Ishikawa (cell line): ENCODE measurements at regions not wholly inside any gene's neighbourhood (a gene's known extent, or its start where the extent isn't known, plus 50 kb on each side); places are given as distances from the start of the nearest gene placed in this dataset.

Source experiments
- CEBPB ChIP-seq: IDR thresholded peaks from 2 replicates; pipeline ENCODE4 v1.6.1; 2012
- CREB1 ChIP-seq: IDR thresholded peaks from 2 replicates; pipeline ENCODE4 v1.6.1; 2012; ENCODE audit warnings: low read depth
- EGR1 ChIP-seq: IDR thresholded peaks from 2 replicates; pipeline ENCODE4 v1.6.1; 2012
- EP300 ChIP-seq: IDR thresholded peaks from 2 replicates; pipeline ENCODE4 v1.6.1; 2012; ENCODE audit warnings: borderline replicate concordance
- FOXM1 ChIP-seq: IDR thresholded peaks from 2 replicates; pipeline ENCODE4 v1.6.1; 2012; ENCODE audit warnings: low read depth, borderline replicate concordance
- NFIC ChIP-seq: IDR thresholded peaks from 2 replicates; pipeline ENCODE4 v1.6.1; 2012
- RAD21 ChIP-seq: IDR thresholded peaks from 2 replicates; pipeline ENCODE4 v1.6.1; 2012; ENCODE audit warnings: low read depth
- REST ChIP-seq: IDR thresholded peaks from 2 replicates; pipeline ENCODE4 v1.6.1; 2012; ENCODE audit warnings: low read depth, mild to moderate bottlenecking
- TAF1 ChIP-seq: IDR thresholded peaks from 2 replicates; pipeline ENCODE4 v1.6.1; 2012; ENCODE audit warnings: low read depth, mild to moderate bottlenecking
- TCF12 ChIP-seq: IDR thresholded peaks from 2 replicates; pipeline ENCODE4 v1.6.1; 2012; ENCODE audit warnings: low read depth
- TEAD4 ChIP-seq: IDR thresholded peaks from 2 replicates; pipeline ENCODE4 v1.6.1; 2012
- USF1 ChIP-seq: IDR thresholded peaks from 2 replicates; pipeline ENCODE4 v1.6.1; 2012
- YY1 ChIP-seq: IDR thresholded peaks from 2 replicates; pipeline ENCODE4 v1.6.1; 2012; ENCODE audit warnings: low read depth
- ZBTB7A ChIP-seq: IDR thresholded peaks from 2 replicates; pipeline ENCODE4 v1.6.1; 2012; ENCODE audit warnings: low read depth
- TF ChIP-seq, protein P1 (sequence below): IDR thresholded peaks from 2 replicates; pipeline ENCODE4 v1.6.1; 2012

DNA sequence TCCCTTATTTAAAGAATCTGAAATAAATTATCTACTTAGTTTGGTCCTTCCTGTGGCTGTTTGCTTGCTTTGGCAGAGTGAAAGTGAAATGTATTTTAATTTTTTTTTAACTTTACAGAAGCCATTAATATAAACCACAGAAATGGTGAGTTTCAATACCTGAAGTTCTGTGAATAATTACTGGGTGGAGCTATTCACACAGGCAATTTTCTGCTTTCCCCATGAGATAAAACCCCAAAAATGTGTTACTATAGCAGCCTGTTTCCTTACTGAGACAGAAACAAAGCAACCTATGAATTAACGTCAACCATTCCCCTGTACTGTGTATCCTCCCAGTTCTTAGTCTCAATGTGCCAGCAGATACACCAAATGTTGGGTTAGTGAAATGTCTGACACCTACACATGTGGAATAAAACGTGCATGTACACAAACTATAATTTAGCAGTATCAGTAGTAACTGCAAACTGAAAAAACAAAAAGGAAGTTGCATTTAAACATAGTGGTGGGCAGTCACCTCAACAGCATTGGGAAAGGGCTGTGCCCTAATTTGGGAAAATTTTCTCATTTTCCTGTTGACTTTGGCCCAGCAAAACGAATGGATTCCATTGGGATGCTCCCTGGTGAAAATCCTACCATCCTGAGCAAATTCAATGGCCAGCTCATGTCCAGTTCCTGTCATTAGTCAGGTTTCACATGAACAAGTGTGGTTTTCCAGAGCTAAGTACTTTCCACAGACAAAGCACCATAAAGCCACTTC lies 73.1 kb upstream of the RMDN2 start:
- TF ChIP-seq TEAD4 (no peak), CEBPB (no peak)

DNA sequence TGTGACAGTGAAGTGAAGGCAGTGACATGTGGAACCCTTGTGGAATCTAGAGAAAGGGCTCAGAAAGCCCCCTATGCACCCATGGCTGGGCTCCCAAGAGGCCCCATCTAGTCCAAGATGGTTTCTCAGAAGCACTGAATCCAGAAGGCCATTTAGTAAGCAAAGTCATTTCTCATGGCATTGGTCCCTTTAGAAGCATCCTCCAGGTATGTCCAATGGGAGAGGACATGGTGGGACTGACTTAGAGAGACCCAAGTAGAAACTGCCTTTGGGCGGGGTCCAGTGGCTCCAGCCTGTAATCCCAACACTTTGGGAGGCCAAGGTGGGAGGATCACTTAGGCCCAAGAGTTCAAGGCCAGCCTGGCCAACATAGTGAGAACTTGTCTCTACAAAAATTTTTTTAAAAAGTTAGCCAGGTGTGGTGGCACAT lies 72.5 kb upstream of the RMDN2 start:
- TF ChIP-seq CREB1 (no peak), YY1 (no peak), TAF1 (no peak), FOXM1 (no peak), NFIC (no peak), CEBPB (no peak), EGR1 (no peak), ZBTB7A (no peak), USF1 (no peak), TEAD4 (no peak), RAD21 (no peak), TCF12 (no peak)
- TF ChIP-seq, protein P1, sequence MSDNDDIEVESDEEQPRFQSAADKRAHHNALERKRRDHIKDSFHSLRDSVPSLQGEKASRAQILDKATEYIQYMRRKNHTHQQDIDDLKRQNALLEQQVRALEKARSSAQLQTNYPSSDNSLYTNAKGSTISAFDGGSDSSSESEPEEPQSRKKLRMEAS = no peak

DNA sequence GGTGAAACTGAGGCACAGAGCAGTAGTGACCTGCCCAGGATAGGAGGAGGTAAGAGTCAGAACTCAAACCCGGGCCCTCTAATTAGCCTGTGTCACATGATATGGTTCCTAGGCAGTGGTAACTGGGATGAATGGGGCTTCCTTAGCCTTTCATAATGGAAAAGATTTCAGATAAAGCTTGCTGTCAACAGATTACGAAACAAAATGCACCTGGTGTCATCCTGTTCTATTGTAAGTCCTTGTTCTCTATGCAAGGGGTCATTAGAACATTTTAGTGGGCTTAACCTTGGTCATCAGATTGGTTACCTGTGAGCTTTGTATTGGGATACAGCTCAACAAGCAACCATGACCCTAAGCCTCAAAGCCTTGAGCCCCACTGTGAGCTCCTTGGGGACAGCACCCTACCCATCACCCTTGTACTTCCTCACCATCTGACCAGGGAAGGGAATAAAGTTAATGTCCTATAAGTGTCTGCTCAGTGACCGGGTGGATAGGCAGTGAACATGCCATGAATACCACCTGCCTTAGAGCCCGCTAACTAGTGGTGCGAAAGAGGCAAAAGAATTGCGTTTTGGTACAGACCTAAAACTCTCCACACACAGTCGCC lies 70.3 kb upstream of the RMDN2 start:
- TF ChIP-seq USF1 = no peak
- TF ChIP-seq RAD21 = no peak
- TF ChIP-seq TEAD4 = no peak
- no peak for TF ChIP-seq REST
- no peak for TF ChIP-seq NFIC
- TF ChIP-seq, protein P1 = no peak
- TF ChIP-seq TAF1 = no peak
- no peak for TF ChIP-seq TCF12
- no peak for TF ChIP-seq ZBTB7A
- TF ChIP-seq CREB1 = no peak
- no peak for TF ChIP-seq CEBPB
- TF ChIP-seq FOXM1 = no peak
- TF ChIP-seq EGR1 = no peak
- no peak for TF ChIP-seq EP300
- TF ChIP-seq YY1 = no peak

- TF ChIP-seq YY1 (no peak), CEBPB (no peak), CREB1 (no peak)
These were observed 69.6 kb upstream of the RMDN2 start for GRCh38 chr2:37855283-37856041.

GRCh38 chr2:37856101-37856751 lies 68.9 kb upstream of the RMDN2 start:
- TF ChIP-seq TCF12 (no peak), EGR1 (no peak), EP300 (no peak), RAD21 (no peak), REST (no peak), USF1 (no peak), FOXM1 (no peak), NFIC (no peak), YY1 (no peak), TEAD4 (no peak), TAF1 (no peak), ZBTB7A (no peak)
- TF ChIP-seq, protein P1 = no peak
